Lung (tissue), 11 donors: ENCODE measurements at regions not wholly inside any gene's neighbourhood (a gene's known extent, or its start where the extent isn't known, plus 50 kb on each side); places are given as distances from the start of the nearest gene placed in this dataset.

Source experiments
- ATAC-seq: fragments of 200-7000 bp; cut with Tn5 transposase; one replicate; pipeline ENCODE4 v1.9.1; 2020; ENCODE audit warnings: moderate number of reproducible peaks; ENCODE audit not compliant: insufficient read depth, low FRiP score
- DNase-seq, 3 donors: peaks; one replicate each; pipeline ENCODE4 v3.0.0-alpha.2; 2013 to 2017
- H3K27ac ChIP-seq, 2 donors: one replicate each; pipeline ENCODE4 v1.5.1; 2013; ENCODE audit warnings: mild to moderate bottlenecking in 2 of 2, moderate library complexity in 2 of 2, control low read depth in 1 of 2, inconsistent platforms in 1 of 2, low read depth in 1 of 2, low read length in 1 of 2
- H3K27me3 ChIP-seq, 3 donors: one replicate each; pipeline ENCODE4 v1.5.1; 2013; ENCODE audit warnings: low read length in 2 of 3; ENCODE audit not compliant: control insufficient read depth in 3 of 3, insufficient read depth in 3 of 3
- H3K36me3 ChIP-seq, 4 donors: one replicate each; pipeline ENCODE4 v1.5.1; 2013; ENCODE audit warnings: low read length in 4 of 4, mild to moderate bottlenecking in 1 of 4, moderate library complexity in 1 of 4; ENCODE audit not compliant: control insufficient read depth in 4 of 4, insufficient read depth in 4 of 4
- H3K4me1 ChIP-seq, 5 donors: one replicate each; pipeline ENCODE4 v1.5.1; 2013; ENCODE audit warnings: low read length in 5 of 5, mild to moderate bottlenecking in 2 of 5, moderate library complexity in 1 of 5; ENCODE audit not compliant: control insufficient read depth in 5 of 5, insufficient read depth in 5 of 5
- H3K4me3 ChIP-seq: one replicate; pipeline ENCODE4 v1.5.1; 2013; ENCODE audit warnings: mild to moderate bottlenecking, control low read depth, moderate library complexity
- H3K9ac ChIP-seq, 2 donors: one replicate each; pipeline ENCODE4 v1.5.1; 2013; ENCODE audit warnings: low read length in 2 of 2, control low read depth in 1 of 2; ENCODE audit not compliant: insufficient read depth in 1 of 2
- H3K9me3 ChIP-seq, 4 donors: one replicate each; pipeline ENCODE4 v1.5.1; 2013; ENCODE audit warnings: low read length in 3 of 4, mild to moderate bottlenecking in 1 of 4, moderate library complexity in 1 of 4; ENCODE audit not compliant: control insufficient read depth in 4 of 4, insufficient read depth in 3 of 4
- CTCF ChIP-seq: IDR thresholded peaks from 2 replicates; pipeline ENCODE4 v1.5.1; 2012; ENCODE audit warnings: mild to moderate bottlenecking; ENCODE audit errors: control extremely low read depth, extremely low read depth
- WGBS, 2 donors: extraction: QIAGEN DNeasy Blood & Tissue Kit; methylation state at CpG; one replicate each; pipeline ENCODE4 v1.1.7; 2013; 5-methylcytosine and 5-hydroxymethylcytosine counted together
- donor health status: control.
- donor health status: control.
- donor health status: Bipolar disorder and iron deficiency.
- donor health status: healthy.
- donor health status: DM: yes; HTN: yes; CAD: no.

- no peak for TF ChIP-seq CTCF
- Histone ChIP-seq H3K36me3 (peaks cover 0 to 4% (median 0%) of the 10 kb centered on the region in 4 donors), H3K27me3 (no peaks in the 10 kb centered on the region), H3K4me1 (peaks cover 0 to 11% (median 6%) of the 10 kb centered on the region in 5 donors), H3K9ac (no peak overlapping the region), H3K4me3 (no peak overlapping the region), H3K27ac (no peak overlapping the region), H3K9me3 (no peaks in the 10 kb centered on the region)
- no peak for ATAC-seq
- no peak for DNase-seq
These were observed 71.9 kb downstream of the GTPBP8 start for GRCh38 chr3:113062705-113063104.

GRCh38 chr3:113063126-113063894 lies 72.5 kb downstream of the GTPBP8 start:
- ATAC-seq, result no peak
- 76% methylated on average over 4 of the region's 4 CpGs for WGBS, 2 donors

GRCh38 chr3:113064183-113064582 lies 73.4 kb downstream of the GTPBP8 start:
- Histone ChIP-seq H3K36me3 (peaks cover 0 to 4% (median 0%) of the 10 kb centered on the region in 4 donors), H3K9ac (no peak overlapping the region), H3K27me3 (no peaks in the 10 kb centered on the region), H3K4me3 (no peak overlapping the region), H3K4me1 (peaks cover 0 to 11% (median 7%) of the 10 kb centered on the region in 5 donors), H3K27ac (no peak overlapping the region), H3K9me3 (no peaks in the 10 kb centered on the region)
- peak in 2 of 3 donors; percentile 68 to 76 for DNase-seq
- no peak for ATAC-seq
- 72 to 82% methylated on average over 1 of the region's 1 CpG for WGBS, 2 donors
- TF ChIP-seq CTCF, result no peak

More at GRCh38 chr3:113063126-113063894, 72.5 kb downstream of the GTPBP8 start:
- Histone ChIP-seq H3K4me3 (no peak overlapping the region), H3K27ac (no peak overlapping the region), H3K36me3 (peaks cover 0 to 4% (median 0%) of the 10 kb centered on the region in 4 donors), H3K4me1 (peaks cover 0 to 11% (median 6%) of the 10 kb centered on the region in 5 donors), H3K9me3 (no peaks in the 10 kb centered on the region), H3K9ac (no peak overlapping the region), H3K27me3 (no peaks in the 10 kb centered on the region)
- TF ChIP-seq CTCF, result no peak
- no peak for DNase-seq

GRCh38 chr3:113065336-113065735 lies 74.6 kb downstream of the GTPBP8 start:
- Histone ChIP-seq H3K36me3 (peaks cover 0 to 4% (median 0%) of the 10 kb centered on the region in 4 donors), H3K4me1 (peaks cover 0 to 22% (median 7%) of the 10 kb centered on the region in 5 donors), H3K9ac (no peak overlapping the region), H3K9me3 (no peaks in the 10 kb centered on the region), H3K27ac (no peak overlapping the region), H3K27me3 (no peaks in the 10 kb centered on the region), H3K4me3 (no peak overlapping the region)
- WGBS, 2 donors, result 72 to 87% methylated on average over 3 of the region's 3 CpGs
- no peak for TF ChIP-seq CTCF
- ATAC-seq (no peak), DNase-seq (no peak)
